Gastroesophageal sphincter (tissue), 4 donors: ENCODE measurements at regions not wholly inside any gene's neighbourhood (a gene's known extent, or its start where the extent isn't known, plus 50 kb on each side); places are given as distances from the start of the nearest gene placed in this dataset.

Source experiments
- ATAC-seq: fragments of 150-250 bp; one replicate; pipeline ENCODE4 v1.9.1; 2016; ENCODE audit warnings: mild to moderate bottlenecking, moderate library complexity
- H3K27ac ChIP-seq, 4 donors: fragments of 200-600 bp; sonication (generic) in 3 of 4; 1 replicate in 3 of 4; 2 replicates in 1 of 4; pipeline ENCODE4 v1.5.1; 2016 to 2019
- H3K27me3 ChIP-seq: fragments of 200-600 bp; sonication (generic); one replicate; pipeline ENCODE4 v1.5.1; 2019
- H3K36me3 ChIP-seq, 2 donors: fragments of 200-600 bp; sonication (generic); one replicate each; pipeline ENCODE4 v1.5.1; 2019; ENCODE audit warnings: control low read depth in 1 of 2
- H3K4me1 ChIP-seq, 3 donors: fragments of 200-600 bp; sonication (generic); 1 replicate in 2 of 3; 2 replicates in 1 of 3; pipeline ENCODE4 v1.5.1; 2016 to 2019; ENCODE audit warnings: control low read depth in 2 of 3
- H3K4me3 ChIP-seq, 2 donors: fragments of 200-600 bp; sonication (generic); one replicate each; pipeline ENCODE4 v1.5.1; 2019; ENCODE audit warnings: mild to moderate bottlenecking in 1 of 2, moderate library complexity in 1 of 2
- H3K9me3 ChIP-seq, 3 donors: fragments of 200-600 bp; sonication (generic); one replicate each; pipeline ENCODE4 v1.5.1; 2017 to 2019; ENCODE audit warnings: control low read depth in 2 of 3
- CTCF ChIP-seq, 4 experiments: fragments of 200-600 bp in 2 of 4; fragments of 450-650 bp in 2 of 4; sonication (generic) in 1 of 4; IDR thresholded peaks; one replicate each; pipeline ENCODE4 v1.5.1; 2017 to 2019; ENCODE audit warnings: antibody characterized with exemption in 4 of 4, mild to moderate bottlenecking in 2 of 4, moderate library complexity in 2 of 4
- EP300 ChIP-seq: sonication (generic); formaldehyde crosslinking; IDR thresholded peaks from one replicate; pipeline ENCODE4 v1.6.1; 2017; ENCODE audit warnings: antibody characterized with exemption, mild to moderate bottlenecking
- POLR2A ChIP-seq, 2 donors: fragments of 450-650 bp; IDR thresholded peaks; one replicate each; pipeline ENCODE4 v1.6.1; 2017; ENCODE audit warnings: antibody characterized with exemption in 2 of 2, mild to moderate bottlenecking in 2 of 2, moderate library complexity in 1 of 2
- POLR2AphosphoS5 ChIP-seq: sonication (generic); formaldehyde crosslinking; IDR thresholded peaks from one replicate; pipeline ENCODE4 v1.6.1; 2017; ENCODE audit warnings: antibody characterized with exemption
- WGBS, 2 donors: methylation state at CpG; one replicate each; pipeline ENCODE4 v1.1.5; 2018; ENCODE audit warnings: low coverage in 1 of 2; 5-methylcytosine and 5-hydroxymethylcytosine counted together

GRCh38 chr18:26780520-26781325, 84.8 kb downstream of the AQP4 start:
- no peaks in the 10 kb centered on the region for H3K4me1 ChIP-seq
- H3K27me3 ChIP-seq = peaks cover 18% of the 10 kb centered on the region
- no peak overlapping the region for H3K27ac ChIP-seq
- ATAC-seq = no peak
- no peak for TF ChIP-seq EP300
- no peak for TF ChIP-seq POLR2A (IDR thresholded peaks at IDR 0.05)
- TF ChIP-seq CTCF (IDR thresholded peaks at IDR 0.05) = no peak
- TF ChIP-seq POLR2AphosphoS5 = no peak
- no peaks in the 10 kb centered on the region for H3K36me3 ChIP-seq
- H3K9me3 ChIP-seq = no peaks in the 10 kb centered on the region
- H3K4me3 ChIP-seq = no peak overlapping the region
- WGBS, 2 donors = 31 to 38% methylated on average over 3 to 5 of the region's 5 CpGs

GRCh38 chr18:26778054-26778393, 87.5 kb downstream of the AQP4 start:
- no peaks in the 10 kb centered on the region for H3K9me3 ChIP-seq
- TF ChIP-seq POLR2AphosphoS5 = no peak
- no peak for TF ChIP-seq CTCF (IDR thresholded peaks at IDR 0.05)
- no peak for TF ChIP-seq POLR2A (IDR thresholded peaks at IDR 0.05)
- TF ChIP-seq EP300 = no peak
- peaks cover 26% of the 10 kb centered on the region for H3K27me3 ChIP-seq
- H3K4me1 ChIP-seq = no peaks in the 10 kb centered on the region
- H3K27ac ChIP-seq = no peak overlapping the region
- no peaks in the 10 kb centered on the region for H3K36me3 ChIP-seq
- H3K4me3 ChIP-seq = no peak overlapping the region
- no peak for ATAC-seq

- no peaks in the 10 kb centered on the region for H3K9me3 ChIP-seq
- no peaks in the 10 kb centered on the region for H3K36me3 ChIP-seq
- WGBS, 2 donors = 49 to 55% methylated on average over 4 to 5 of the region's 7 CpGs
- peaks cover 26% of the 10 kb centered on the region for H3K27me3 ChIP-seq
- no peak for ATAC-seq
- no peak for TF ChIP-seq POLR2AphosphoS5
- no peak for TF ChIP-seq EP300
- no peak for TF ChIP-seq POLR2A (IDR thresholded peaks at IDR 0.05)
- no peak for TF ChIP-seq CTCF (IDR thresholded peaks at IDR 0.05)
- no peak overlapping the region for H3K4me3 ChIP-seq
- H3K4me1 ChIP-seq = no peaks in the 10 kb centered on the region
- H3K27ac ChIP-seq = no peak overlapping the region
Measured at GRCh38 chr18:26777351-26778053, 88.0 kb downstream of the AQP4 start.

- Histone ChIP-seq H3K4me3 (no peak overlapping the region), H3K36me3 (no peaks in the 10 kb centered on the region), H3K4me1 (no peaks in the 10 kb centered on the region), H3K9me3 (no peaks in the 10 kb centered on the region), H3K27ac (no peak overlapping the region), H3K27me3 (peaks cover 20% of the 10 kb centered on the region)
- 51 to 72% methylated on average over 2 of the region's 2 CpGs for WGBS, 2 donors
- ATAC-seq = no peak
- TF ChIP-seq POLR2AphosphoS5 (no peak), POLR2A (IDR thresholded peaks at IDR 0.05) (no peak), EP300 (no peak), CTCF (IDR thresholded peaks at IDR 0.05) (no peak)
Measured at GRCh38 chr18:26772691-26773090, 92.8 kb downstream of the AQP4 start.

GRCh38 chr18:26771524-26771923, 94.0 kb downstream of the AQP4 start:
- WGBS, 2 donors = 10 to 11% methylated on average over 1 of the region's 1 CpG
- H3K4me1 ChIP-seq = no peaks in the 10 kb centered on the region
- H3K9me3 ChIP-seq = peaks cover 0 to 3% (median 0%) of the 10 kb centered on the region in 3 donors
- H3K27me3 ChIP-seq = peaks cover 9% of the 10 kb centered on the region
- no peak for ATAC-seq
- H3K4me3 ChIP-seq = no peak overlapping the region
- no peak for TF ChIP-seq EP300
- TF ChIP-seq CTCF (IDR thresholded peaks at IDR 0.05) = peak in 1 of 4 experiments; percentile 25
- no peaks in the 10 kb centered on the region for H3K36me3 ChIP-seq
- H3K27ac ChIP-seq = no peak overlapping the region
